Heart right ventricle (tissue), 16 donors: ENCODE measurements at regions not wholly inside any gene's neighbourhood (a gene's known extent, or its start where the extent isn't known, plus 50 kb on each side); places are given as distances from the start of the nearest gene placed in this dataset.
A peak's percentile ranks its signal among the peaks of the same experiment; 100 is the strongest.

Source experiments
- ATAC-seq, 8 donors: fragments of 200-7000 bp; cut with Tn5 transposase; one replicate each; pipeline ENCODE4 v1.9.1; 2020; ENCODE audit warnings: mild to moderate bottlenecking in 8 of 8, moderate library complexity in 8 of 8, moderate number of reproducible peaks in 1 of 8
- DNase-seq, 2 donors: peaks; one replicate each; pipeline ENCODE4 v3.0.0-alpha.2; 2020
- H3K27ac ChIP-seq, 10 donors: fragments of 200-600 bp; sonication (generic) in 2 of 10; one replicate each; pipeline versions ENCODE4 v1.5.0 to v1.8.0; 2020 to 2022; ENCODE audit warnings: mild to moderate bottlenecking in 3 of 10
- H3K27me3 ChIP-seq, 7 donors: fragments of 200-600 bp; one replicate each; pipeline ENCODE4 v1.8.0; 2021 to 2022; ENCODE audit warnings: mild to moderate bottlenecking in 2 of 7
- H3K36me3 ChIP-seq, 9 donors: fragments of 200-600 bp; sonication (generic) in 1 of 9; one replicate each; pipeline versions ENCODE4 v1.5.0 to v1.8.0; 2020 to 2022; ENCODE audit warnings: mild to moderate bottlenecking in 2 of 9
- H3K4me1 ChIP-seq, 9 donors: fragments of 200-600 bp; sonication (generic) in 1 of 9; one replicate each; pipeline versions ENCODE4 v1.5.0 to v1.8.0; 2020 to 2022; ENCODE audit warnings: mild to moderate bottlenecking in 4 of 9
- H3K4me3 ChIP-seq, 10 donors: fragments of 200-600 bp; sonication (generic) in 2 of 10; one replicate each; pipeline versions ENCODE4 v1.5.0 to v1.8.0; 2020 to 2022; ENCODE audit warnings: mild to moderate bottlenecking in 7 of 10, moderate library complexity in 2 of 10
- H3K9me3 ChIP-seq, 11 donors: fragments of 200-600 bp in 10 of 11; sonication (generic) in 2 of 11; one replicate each; pipeline versions ENCODE4 v1.5.0 to v1.8.0; 2013 to 2022; ENCODE audit warnings: mild to moderate bottlenecking in 2 of 11, control low read depth in 1 of 11, moderate library complexity in 1 of 11
- WGBS, 2 donors: extraction: QIAGEN DNeasy Blood & Tissue Kit; methylation state at CpG; one replicate each; pipeline ENCODE4 v1.1.7; 2013; ENCODE audit warnings: inconsistent platforms in 1 of 2; 5-methylcytosine and 5-hydroxymethylcytosine counted together
- intact Hi-C, 10 donors: fragments of 100-400 bp; cut with DNase I; formaldehyde crosslinking; loops; one replicate each; pipeline versions ENCODE4 v1.11.1 to v1.14.2; 2022
- TF ChIP-seq, protein P1 (sequence below), 9 donors: fragments of 200-600 bp; sonication (generic) in 2 of 9; IDR thresholded peaks; one replicate each; pipeline versions ENCODE4 v1.5.0 to v1.8.0; 2021 to 2022; ENCODE audit warnings: antibody characterized with exemption in 9 of 9, mild to moderate bottlenecking in 5 of 9, moderate library complexity in 1 of 9
- donor health status: Arrhythmogenic right ventricular cardiomyopathy.
- donor health status: ischemic (EF 13 %, LVEDD 7.1; RV severe dilation, severe dysfunction).
- donor health status: healthy with polysubstance abuse.
- donor health status: DM: no; HTN: yes; CAD: no.
- donor health status: DM: no; HTN: no; CAD: no.
- donor health status: ischemic (EF 25% LVEDD 6.9; RV normal size, moderate dysfunction).
- donor health status: ischemic (EF 25% LVEDD 5.7; RV mildly dilated, moderate dysfunction).
- donor health status: healthy.
- donor health status: DM: yes; HTN: yes; CAD: no.
- donor health status: Ischemic cardiomyopathy.
- donor health status: ischemic (EF 35%, LVEDD 5.7; RV mildly dilated, moderate dysfunction).
- donor health status: nonischemic (EF 11% LVEDD 7.7; RV severe dilation, severe dysfunction).
- donor health status: DM: yes; HTN: yes; CAD: no.
- donor health status: PGD.
- donor health status: ischemic (EF 29% LVEDD 5.4; RV normal size, mild dysfunction).
- donor health status: nonischemic (EF 23%, LVEDD 6.1; RV moderate dilation, normal function).

DNA sequence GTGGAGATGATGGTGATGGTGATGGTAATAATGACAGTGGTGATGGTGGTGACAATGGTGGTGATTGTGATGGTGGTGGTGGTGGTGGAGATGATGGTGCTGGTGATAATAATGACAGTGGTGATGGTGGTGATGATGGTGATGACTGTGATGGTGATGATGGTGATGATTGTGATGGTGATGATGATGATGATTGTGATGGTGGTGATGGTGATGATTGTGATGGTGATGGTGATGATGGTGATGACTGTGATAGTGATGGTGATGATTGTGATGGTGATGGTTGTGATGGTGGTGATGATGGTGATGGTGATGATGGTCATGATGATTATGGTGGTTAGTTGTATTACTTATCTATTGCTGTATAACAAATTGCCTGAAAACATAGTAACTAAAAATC lies 108.9 kb upstream of the NKX1-1 start:
- intact Hi-C loops, result loop anchor here in 3 of 10 donors (10.0 kb wide), 3 partner anchors 150 to 390 kb away; no protein-coding TSS in a partner anchor
- no peak overlapping the region for H3K4me3 ChIP-seq
- ATAC-seq, result no peak
- peaks cover 0 to 10% (median 0%) of the 10 kb centered on the region in 9 donors for H3K4me1 ChIP-seq
- no peaks in the 10 kb centered on the region for H3K9me3 ChIP-seq
- peaks cover 5 to 77% (median 64%) of the 10 kb centered on the region in 7 donors for H3K27me3 ChIP-seq
- no peak overlapping the region for H3K27ac ChIP-seq
- DNase-seq, result no peak
- TF ChIP-seq, protein P1, sequence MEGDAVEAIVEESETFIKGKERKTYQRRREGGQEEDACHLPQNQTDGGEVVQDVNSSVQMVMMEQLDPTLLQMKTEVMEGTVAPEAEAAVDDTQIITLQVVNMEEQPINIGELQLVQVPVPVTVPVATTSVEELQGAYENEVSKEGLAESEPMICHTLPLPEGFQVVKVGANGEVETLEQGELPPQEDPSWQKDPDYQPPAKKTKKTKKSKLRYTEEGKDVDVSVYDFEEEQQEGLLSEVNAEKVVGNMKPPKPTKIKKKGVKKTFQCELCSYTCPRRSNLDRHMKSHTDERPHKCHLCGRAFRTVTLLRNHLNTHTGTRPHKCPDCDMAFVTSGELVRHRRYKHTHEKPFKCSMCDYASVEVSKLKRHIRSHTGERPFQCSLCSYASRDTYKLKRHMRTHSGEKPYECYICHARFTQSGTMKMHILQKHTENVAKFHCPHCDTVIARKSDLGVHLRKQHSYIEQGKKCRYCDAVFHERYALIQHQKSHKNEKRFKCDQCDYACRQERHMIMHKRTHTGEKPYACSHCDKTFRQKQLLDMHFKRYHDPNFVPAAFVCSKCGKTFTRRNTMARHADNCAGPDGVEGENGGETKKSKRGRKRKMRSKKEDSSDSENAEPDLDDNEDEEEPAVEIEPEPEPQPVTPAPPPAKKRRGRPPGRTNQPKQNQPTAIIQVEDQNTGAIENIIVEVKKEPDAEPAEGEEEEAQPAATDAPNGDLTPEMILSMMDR (IDR thresholded peaks at IDR 0.05), result no peak
- H3K36me3 ChIP-seq, result no peaks in the 10 kb centered on the region

DNA sequence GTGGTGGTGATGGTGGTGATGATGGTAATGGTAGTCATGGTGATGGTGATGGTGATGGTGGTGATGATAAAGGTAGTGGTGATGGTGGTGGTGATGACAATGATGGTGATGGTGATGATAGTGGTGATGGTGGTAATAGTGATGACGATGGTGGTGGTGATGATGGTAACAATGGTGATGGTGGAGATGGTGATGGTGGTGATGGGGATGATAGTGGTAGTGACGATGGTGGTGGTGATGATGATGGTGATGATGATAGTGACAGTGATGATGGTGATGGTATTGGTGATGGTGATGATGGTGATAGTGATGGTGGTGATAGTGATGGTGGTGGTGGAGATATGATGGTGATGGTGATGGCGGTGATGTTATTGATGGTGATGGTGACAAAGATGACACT lies 108.4 kb upstream of the NKX1-1 start:
- no peak overlapping the region for H3K27ac ChIP-seq
- intact Hi-C loops, result loop anchor here in 7 of 10 donors (5.0 to 10.0 kb wide), 4 partner anchors 150 to 390 kb away; no protein-coding TSS in a partner anchor
- H3K4me1 ChIP-seq, result peaks cover 0 to 8% (median 0%) of the 10 kb centered on the region in 9 donors
- TF ChIP-seq, protein P1 (IDR thresholded peaks at IDR 0.05), result no peak
- no peak for DNase-seq
- 69 to 79% methylated on average over 3 of the region's 3 CpGs for WGBS, 2 donors
- peaks cover 5 to 72% (median 59%) of the 10 kb centered on the region in 7 donors for H3K27me3 ChIP-seq
- no peaks in the 10 kb centered on the region for H3K36me3 ChIP-seq
- H3K9me3 ChIP-seq, result no peaks in the 10 kb centered on the region
- ATAC-seq, result no peak
- no peak overlapping the region for H3K4me3 ChIP-seq

DNA sequence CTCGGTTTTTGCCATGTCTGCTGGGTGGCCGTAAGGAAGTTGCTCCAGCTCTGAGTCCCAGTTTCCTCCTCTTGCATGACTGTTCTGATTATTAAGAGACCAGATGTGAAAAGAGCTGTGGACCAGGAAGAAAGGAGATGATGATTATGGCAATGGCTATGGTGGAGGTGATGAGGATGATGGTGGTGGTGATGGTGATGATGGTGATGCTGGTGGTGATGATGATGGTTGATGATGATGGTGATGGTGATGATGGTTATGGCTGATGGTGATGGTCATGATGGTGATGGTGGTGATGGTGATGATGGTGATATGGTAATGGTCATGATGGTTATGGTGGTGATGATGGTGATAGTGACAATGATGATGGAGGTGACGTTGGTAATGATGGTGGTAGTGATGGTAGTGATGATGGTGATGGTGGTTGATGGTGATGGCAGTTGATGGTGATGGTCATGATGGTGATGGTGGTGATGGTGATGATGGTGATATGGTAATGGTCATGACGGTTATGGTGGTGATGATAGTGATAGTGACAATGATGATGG lies 107.8 kb upstream of the NKX1-1 start:
- intact Hi-C loops, result loop anchor here in 8 of 10 donors (2.0 to 10.0 kb wide), 5 partner anchors 149 to 389 kb away; no protein-coding TSS in a partner anchor
- Histone ChIP-seq H3K27me3 (peaks cover 5 to 72% (median 54%) of the 10 kb centered on the region in 7 donors), H3K36me3 (no peaks in the 10 kb centered on the region), H3K27ac (no peak overlapping the region), H3K9me3 (no peaks in the 10 kb centered on the region), H3K4me3 (no peak overlapping the region), H3K4me1 (peaks cover 0 to 8% (median 0%) of the 10 kb centered on the region in 9 donors)
- WGBS, 2 donors, result 84 to 92% methylated on average over 4 of the region's 4 CpGs
- no peak for DNase-seq
- no peak for ATAC-seq
- TF ChIP-seq, protein P1 (IDR thresholded peaks at IDR 0.05), result no peak

DNA sequence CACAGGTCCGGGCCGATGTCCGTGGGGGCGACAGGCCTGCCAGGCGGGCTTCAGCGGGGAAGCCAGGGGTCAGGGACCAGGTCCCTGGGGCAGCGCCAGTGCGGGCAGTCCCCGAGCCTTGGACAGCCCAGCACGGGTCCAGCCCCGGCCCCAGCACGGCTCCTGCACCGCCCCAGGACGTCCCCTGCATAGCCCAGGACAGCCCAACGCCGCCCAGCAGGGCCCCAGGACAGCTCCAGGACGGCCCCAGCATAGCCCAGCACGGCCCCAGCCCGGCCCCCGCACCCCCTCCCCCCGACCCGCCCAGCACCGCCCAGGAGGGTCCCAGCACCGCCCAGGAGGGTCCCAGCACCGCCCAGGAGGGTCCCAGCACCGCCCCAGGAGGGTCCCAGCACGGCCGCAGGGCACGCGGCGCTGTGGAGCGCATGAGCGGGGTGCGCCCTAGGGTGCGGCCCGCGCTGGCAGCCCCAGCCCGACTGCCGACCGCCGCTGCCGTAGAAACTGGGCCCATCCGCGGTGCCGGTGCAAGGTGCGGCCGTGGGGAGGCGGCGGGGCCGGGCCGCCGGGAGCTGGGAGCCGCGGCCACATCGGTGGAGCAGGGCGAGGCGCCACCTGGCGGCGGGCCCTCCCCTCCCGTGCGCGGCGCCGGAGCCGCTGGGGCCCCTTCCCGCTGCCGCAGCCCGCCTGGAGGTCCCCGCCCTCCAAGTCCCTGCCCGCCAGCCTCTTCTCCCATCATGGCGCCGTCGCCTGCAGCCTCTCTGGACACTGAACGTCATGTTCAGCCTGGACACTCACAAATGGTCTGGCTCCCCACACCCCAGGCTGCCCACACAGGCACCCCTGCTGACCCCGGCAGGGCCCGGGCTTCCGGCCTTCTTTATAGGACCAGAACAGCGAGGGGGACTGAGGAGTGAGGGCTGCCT lies 106.8 kb upstream of the NKX1-1 start:
- TF ChIP-seq, protein P1 (IDR thresholded peaks at IDR 0.05), result peak; percentile 48 to 74 (median 64)
- Histone ChIP-seq H3K9me3 (no peaks in the 10 kb centered on the region), H3K4me3 (peak overlapping the region in 8 of 10 donors; percentile 6 to 34 (median 21)), H3K4me1 (peaks cover 0 to 8% (median 0%) of the 10 kb centered on the region in 9 donors), H3K27me3 (peaks cover 5 to 72% (median 52%) of the 10 kb centered on the region in 7 donors), H3K27ac (peak overlapping the region in 1 of 10 donors; percentile 18), H3K36me3 (no peaks in the 10 kb centered on the region)
- 9 to 10% methylated on average over 68 to 75 of the region's 78 CpGs for WGBS, 2 donors
- intact Hi-C loops, result loop anchor here in 8 of 10 donors (2.0 to 10.0 kb wide), 5 partner anchors 148 to 388 kb away; no protein-coding TSS in a partner anchor
- ATAC-seq (peak; percentile 43 to 79 (median 76)), DNase-seq (peak in 1 of 2 donors; percentile 49)
